Renal cortex interstitium (tissue), 11 donors: ENCODE measurements at regions not wholly inside any gene's neighbourhood (a gene's known extent, or its start where the extent isn't known, plus 50 kb on each side); places are given as distances from the start of the nearest gene placed in this dataset.

Experiments used
- DNase-seq, 11 donors: peaks; one replicate each; pipeline ENCODE4 v3.0.0-alpha.2; 2013; ENCODE audit warnings: low read depth in 9 of 11, low spot score in 4 of 11; ENCODE audit errors: extremely low read depth in 1 of 11

DNA sequence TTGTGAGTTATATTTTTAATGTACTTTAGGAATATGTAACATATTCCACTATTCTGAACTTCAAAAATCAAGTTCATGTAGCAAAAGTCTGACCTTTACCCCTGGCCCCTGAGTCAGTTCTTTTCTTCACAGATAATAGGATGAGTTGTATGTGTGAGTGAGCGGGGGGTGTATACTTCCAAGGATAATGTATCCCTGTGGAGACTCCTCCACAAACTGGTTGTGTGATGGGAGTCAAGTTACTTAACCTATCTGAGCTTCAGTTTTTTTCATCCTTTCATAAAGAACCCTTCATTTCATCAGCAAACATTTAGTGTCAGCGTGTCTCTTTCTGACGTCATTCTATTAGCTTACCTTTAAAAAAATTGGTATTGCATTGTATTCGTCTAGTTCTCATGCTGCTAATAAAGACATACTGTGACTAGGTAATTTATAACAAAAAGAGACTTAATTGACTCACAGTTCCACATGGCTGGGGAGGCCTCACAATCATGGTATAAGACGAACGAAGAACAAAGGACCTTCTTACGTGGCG, 288.1 kb upstream of the GPC6 start:
- DNase-seq, result peak in 2 of 11 donors; percentile 3 to 28

DNA sequence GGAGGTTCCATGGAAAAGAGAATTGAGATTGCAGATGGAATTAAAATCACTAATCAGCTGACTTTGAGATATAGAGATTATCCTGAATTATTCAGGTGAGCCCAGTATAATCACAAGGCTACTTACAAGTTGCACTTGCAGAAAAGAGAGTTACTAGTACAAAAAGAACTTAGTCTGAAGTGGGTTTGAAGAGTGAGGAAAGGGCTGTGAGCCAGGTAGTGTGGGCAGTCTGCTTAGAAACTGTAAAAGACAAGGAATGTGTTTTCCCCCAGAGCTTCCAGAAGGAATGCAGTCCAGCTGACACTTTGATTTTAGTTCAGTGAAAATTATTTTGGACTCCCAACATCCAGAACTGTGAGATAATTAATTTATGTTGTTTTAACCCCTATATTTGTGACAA, 285.4 kb upstream of the GPC6 start:
- DNase-seq, result no peak

DNA sequence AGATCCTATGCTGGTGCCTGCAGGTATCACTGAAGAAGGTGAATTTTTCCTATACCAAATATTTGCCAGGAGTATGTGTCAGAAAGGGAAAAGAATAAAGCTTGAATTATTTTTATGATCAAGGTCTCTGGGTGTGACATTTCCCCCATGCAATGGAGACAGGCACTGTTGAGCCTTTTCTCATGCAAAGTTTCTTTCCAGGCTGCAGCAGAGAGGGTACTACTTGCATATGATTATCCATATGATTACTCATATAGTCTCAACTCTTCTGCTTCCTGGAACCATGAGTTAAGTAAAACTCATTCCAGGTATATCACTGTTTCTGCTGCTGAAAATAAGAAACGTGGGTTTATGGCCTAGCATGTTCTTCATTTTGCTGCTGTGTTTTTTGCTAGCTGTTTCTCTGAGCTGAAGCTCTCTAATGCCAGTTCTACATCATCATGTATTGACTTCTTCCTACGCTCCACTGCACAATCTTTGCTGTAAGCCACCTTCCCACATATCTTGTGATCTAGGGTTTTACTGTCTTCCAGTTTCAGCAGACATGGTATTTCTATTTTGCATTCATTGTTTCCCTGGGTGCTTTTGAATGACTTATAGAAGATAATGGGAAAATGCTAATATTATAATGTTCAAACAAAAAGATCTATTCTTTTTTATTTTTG, 278.7 kb upstream of the GPC6 start:
- no peak for DNase-seq

DNA sequence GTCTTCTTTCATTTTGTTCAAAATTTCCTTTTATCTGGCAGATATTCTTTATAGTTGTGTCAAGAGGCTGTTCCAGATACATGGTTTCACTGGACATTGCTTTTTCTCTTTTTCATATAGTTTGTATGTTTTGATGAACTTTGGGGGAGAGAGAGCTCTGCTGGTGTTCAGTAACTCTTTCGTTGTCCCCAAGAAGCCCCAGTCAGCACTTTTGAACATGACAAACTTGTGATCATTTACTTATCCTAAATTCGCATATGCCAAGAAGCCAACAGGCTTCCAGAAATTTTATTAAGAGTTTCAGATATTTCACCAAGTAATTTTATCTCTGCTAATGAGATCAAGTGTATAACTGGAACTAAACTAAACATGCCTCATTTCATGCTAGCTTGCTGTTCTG, 275.8 kb upstream of the GPC6 start:
- DNase-seq, result peak in 1 of 11 donors; percentile 20

DNA sequence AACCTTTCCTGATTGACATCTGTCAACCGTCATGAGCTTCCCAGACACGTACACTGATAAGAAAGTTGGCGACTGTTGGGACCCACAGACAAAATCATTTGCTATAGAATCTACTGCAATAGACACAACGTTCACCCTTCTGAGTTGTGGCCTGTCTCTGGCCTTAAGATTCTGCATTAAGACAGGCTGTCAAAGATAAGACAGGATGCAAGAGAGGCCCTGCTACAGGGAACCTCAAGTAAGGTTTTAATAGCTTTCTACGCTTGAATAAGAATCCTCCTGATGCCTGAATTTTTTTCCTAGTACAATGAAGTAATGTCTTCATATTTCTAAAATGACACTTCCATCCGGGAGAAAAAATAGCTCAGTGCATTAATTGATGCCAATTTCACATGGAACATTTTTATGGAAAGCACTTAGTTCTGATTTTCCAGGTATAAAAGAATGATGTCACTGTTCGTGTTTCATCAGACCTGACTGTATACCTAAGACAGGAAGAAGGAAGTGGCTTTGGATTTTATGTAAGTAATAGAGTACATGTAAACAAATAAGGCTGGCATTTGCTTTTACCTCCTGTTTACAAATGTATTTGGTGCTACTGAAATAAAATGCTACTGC, 275.2 kb upstream of the GPC6 start:
- DNase-seq, result no peak

DNA sequence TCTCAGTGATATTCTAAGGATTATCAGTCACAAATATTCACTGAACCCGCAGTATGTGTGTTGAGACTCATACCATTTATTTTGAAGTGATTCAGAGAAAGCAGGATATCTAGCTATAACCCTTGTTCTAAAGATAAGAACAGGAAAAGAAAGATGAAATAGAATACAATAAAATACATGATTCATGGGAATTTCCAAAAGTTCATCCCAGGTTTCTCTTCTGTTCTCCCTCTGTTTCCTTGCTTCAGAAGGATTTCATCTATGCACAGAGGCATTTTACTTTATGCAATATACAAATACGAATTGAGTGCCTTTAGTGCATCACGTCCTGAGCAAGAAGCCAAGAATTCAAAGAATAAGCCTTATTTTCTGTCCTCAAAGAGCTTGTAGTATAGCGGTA, 274.4 kb upstream of the GPC6 start:
- no peak for DNase-seq

DNA sequence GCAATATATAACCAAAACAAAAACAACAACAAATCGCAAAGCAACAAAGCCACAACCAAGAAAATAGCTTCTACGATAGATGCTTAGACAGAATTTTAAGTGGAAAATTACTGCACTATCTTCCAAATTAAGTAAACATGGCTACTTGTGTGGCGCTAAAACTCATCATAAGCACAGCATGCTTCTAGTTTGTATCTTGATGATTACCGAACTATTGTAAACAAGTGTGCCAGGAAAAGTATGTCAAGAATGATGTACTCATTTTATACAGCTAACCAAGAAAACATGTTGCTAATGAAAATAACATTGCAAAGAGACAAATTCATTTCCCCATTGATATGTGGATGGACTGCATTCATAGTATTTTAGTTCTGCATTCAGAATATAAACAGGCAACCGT, 271.9 kb upstream of the GPC6 start:
- DNase-seq, result no peak

DNA sequence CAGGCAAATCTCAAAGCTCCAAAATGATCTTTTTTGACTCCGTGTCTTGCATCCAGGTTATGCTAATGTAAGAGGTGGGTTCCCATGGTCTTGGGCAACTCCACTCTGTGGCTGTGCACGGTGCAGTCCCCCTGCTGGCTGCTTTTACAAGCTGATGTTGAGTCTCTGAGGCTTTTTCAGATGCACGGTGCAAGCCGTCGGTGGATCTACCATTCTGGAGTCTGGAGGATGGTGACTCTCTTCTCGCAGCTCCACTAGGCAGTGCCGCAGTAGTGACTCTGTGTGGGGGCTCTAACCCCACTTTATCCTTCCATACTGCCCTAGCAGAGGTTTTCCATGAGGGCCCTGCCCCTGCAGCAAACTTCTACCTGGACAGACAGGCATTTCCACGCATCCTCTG, 266.8 kb upstream of the GPC6 start:
- no peak for DNase-seq

DNA sequence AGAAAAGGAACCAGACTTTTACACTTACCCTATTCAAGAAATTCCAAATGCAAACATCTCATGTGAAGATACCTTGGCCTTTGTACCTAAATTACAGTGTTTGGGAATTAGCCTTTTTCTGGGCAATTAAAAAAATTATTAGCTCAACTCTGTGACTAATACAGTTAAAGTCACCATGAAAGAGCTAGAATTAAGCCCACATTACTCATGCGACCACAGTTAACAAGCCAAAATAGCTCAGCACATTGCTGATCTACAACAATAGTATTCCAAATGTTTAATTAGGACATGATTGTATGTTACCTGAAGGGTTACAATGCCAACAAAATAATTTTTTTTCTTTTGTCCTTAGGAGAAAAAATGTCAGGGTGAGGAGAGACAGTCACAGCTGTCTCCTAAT, 263.6 kb upstream of the GPC6 start:
- no peak for DNase-seq

DNA sequence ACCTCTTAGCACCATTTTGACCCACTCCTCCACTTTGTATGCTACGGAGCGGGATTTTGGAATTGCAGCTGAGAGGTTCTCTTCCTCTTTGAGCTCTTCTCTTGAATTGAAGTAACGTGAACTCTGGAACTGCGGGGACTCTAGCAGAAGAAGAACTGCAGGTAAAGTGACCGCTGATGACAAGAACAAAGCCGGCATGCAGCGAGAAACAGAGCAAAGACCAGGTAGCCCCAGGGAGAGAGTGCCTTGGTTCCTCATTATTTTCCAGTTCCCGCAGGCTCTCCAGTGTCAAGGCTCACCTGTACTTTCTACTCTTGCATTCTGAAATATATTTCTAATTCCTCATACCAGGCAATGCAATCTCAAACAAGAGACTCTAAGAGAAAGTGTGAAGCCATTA, 260.3 kb upstream of the GPC6 start:
- no peak for DNase-seq

DNA sequence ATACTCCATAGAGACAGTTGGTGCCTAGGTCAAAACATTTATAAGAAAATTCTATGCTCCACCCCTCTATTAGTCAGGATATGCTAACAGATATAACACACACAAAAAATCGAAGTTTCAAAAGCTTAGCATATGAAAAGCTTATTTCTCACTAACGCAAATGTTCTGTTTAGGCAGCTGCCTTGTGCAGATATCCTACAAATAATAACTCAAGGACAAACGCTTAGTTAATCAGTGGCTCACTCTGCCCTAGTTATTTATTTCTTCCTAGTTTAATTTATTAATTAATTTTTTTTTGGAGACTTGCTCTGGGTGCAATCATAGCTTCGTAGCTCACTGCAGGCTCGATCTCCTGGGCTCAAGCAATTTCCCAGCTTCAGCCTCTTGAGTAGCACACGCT, 259.7 kb upstream of the GPC6 start:
- DNase-seq, result no peak

DNA sequence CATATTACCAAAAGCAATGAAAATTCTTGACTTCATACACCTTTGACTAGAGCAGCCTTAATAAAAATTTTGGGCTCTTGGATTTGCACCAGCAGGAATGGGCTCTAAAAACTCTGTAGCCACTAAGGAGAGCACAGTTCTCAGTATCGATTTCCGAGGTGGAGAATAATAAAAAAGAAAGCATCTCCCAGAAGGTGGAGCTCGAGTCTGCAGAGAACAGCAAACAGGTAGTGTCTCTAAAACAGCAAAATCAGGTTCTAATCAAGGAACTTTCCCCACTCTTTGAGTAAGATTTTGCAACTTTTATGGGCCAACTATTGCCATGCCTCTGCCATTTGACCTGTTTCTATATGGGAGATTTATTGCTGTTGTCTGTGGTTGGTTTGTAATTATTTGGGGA, 258.7 kb upstream of the GPC6 start:
- no peak for DNase-seq

DNA sequence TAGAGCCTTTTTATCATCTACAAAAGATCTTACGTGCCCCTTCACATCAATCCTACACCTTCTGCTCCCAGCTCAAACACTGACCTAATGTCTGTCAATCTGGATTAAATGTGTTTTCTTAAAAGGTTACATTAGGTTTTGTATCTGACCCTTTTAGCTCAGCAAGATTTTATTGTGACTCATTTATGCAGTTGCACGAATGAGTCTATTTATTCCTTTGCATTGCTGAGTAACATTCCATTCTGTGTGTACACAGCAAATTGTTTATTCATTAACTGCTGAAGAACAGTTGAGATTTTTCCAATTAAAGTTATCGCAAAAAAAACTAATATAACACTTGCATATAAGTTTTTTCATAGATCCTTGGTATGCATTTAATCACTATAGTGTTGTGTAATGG, 253.9 kb upstream of the GPC6 start:
- no peak for DNase-seq

DNA sequence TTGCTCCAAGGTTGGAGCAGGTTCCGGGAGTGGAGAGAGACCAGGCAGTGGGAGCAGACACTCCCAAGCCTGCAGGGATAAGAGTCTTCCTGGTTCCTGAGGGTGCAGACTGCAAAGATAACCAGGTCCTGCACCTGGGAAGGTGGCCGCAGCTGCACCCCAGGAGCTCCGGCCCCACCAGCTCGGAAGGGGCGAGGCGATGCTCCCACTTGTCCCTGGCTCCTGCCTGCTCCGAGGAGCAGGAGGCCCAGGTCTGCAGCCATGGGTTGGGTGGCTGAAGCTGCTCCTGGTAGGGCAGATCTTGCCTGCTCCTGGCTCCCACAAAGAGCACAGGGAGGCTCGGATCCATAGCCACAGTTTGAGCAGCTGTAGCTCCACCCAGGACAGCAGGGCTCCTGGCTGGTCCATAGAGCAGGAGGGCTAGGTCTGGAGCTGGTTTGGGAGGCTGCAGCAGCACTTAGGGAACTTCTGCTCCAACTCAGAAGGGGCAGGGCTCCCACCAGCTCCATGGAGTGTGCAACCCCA, 251.6 kb upstream of the GPC6 start:
- DNase-seq, result no peak

DNA sequence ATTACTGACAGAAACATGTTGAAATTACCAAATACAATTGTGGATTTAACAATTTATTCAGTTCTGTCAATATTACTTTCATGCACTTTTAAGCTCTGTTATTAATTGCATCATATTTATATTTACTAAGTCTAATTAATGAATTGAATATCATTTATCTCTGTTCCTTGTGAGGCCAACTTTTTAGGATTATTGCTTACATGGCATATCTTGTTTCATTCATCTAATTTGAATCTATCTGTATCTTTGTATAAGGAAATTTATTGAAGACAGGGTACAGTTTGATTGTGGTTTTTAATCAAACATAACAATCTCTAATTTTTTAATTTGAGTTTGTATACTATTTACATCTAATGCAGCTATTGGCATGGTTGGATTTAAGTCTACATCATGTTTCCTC, 249.9 kb upstream of the GPC6 start:
- DNase-seq, result no peak

DNA sequence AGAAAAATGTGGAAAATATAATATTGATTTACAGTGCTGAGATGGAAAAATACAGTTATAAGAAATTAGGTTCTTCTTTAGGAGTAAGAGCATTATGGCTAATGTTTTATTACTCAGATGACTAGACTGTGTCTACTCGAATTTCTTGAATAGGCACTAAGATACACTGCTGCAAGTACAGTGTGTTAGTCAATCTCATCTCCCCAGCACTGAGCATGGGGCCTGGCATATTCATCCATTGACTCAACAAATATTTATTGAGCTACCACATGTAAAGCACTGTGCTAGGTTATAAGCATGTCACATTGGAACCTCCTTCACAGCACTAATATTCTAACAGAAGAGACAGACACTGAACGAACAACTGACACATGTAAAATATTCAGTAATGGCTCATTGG, 242.5 kb upstream of the GPC6 start:
- no peak for DNase-seq

DNA sequence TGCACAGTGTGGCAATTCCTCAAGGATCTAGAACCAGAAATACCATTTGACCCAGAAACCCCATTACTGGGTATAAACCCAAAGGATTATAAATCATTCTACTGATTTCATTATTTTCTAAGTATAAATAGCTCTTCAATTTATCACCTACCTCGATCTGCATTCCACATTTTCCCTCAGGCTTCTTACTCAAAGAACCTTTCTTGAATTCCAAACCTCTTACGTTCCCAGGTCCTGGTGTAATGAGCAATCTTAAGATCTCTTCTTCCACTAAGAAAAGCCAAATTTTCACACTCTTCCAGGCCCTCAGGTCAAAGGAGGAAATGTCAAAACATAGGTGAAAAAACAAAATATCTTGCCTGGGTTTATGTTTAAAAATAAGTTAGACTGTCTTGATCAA, 237.3 kb upstream of the GPC6 start:
- DNase-seq, result no peak

DNA sequence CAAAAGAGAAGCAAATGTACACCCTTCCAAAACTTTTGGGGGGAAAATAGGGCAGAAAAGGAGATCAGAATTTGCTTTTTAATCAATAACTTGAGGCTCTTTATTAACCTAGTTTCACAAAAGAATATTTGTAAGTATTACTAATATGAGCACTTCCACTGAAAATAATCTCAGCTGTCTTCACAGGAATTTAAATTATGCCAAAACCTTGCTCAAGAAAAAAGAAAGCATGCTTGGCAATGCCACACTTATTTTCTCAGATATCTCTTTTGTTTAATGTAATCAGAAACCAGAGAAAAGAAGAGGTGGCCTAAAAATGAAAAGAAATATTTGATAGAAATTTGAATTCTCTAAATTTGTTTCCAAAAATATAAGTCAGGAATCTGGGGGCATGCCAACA, 234.9 kb upstream of the GPC6 start:
- no peak for DNase-seq

DNA sequence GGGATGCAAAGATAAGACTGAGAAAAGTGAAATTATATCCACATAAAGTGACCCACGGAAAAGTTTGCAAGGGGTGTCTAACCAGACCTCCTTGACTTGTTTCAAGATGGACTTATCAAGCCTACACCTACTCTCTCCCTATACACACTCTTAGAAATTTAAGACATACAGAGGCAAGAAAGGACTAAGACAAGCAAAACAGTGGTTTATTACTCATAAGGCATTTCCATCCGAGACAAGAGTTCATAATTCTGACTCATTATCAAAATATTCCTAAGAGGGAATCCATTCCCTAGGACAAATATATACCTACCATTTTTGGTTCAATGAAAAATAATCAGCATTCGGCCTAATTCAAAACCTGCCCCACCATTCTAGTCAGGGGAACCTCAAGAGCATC, 232.6 kb upstream of the GPC6 start:
- no peak for DNase-seq

DNA sequence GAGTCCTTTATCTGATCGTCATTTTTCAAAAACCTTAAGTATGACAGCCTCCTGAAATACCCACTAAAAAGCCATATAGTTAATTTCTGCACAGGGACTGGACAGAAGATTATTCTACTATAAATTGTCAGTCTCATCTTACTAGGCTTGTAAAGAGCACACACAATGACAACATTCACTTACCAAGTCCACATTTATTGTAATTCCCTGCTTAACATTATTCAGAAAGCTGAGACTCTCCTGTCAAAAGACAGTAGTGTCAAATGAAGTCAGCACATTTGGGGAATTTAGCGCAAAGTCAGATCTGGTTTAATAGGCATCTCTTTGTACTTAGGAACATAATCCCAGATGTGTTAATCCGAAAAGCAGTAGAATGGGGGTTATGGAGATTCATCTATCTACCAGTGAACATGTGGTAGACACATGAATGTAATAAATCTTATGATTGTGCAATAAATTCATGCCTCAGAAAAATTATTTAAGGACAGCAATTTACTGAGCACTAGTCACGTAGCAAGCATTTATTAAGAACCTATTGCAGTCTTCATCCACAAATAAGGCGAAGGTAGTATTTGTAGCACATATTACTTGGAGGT, 224.6 kb upstream of the GPC6 start:
- no peak for DNase-seq

DNA sequence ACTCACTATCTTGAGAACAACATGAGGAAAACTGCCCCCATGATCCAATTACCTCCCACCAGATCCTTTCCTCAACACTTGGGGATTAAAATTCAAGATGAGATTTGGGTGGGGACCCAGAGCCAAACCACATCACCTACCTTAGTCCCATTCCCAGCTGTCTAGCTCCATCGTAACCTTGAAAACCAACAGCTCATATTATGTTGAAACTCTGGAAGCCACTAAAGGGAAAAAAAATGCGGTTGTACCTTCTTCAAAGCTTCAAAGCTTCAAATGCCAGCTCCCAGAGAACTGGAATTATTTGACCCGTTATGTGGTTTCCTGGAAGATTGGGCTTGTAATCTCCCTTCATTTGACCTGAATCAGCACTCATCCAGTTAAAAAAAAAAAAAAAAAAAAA, 223.1 kb upstream of the GPC6 start:
- DNase-seq, result no peak
